Common myeloid progenitor, CD34-positive (primary cell): ENCODE measurements at regions not wholly inside any gene's neighbourhood (a gene's known extent, or its start where the extent isn't known, plus 50 kb on each side); places are given as distances from the start of the nearest gene placed in this dataset.

Experiments used
- CTCF ChIA-PET: fragments of 350-600 bp; sonication (Branson Sonifier 250); formaldehyde crosslinking; loops from one replicate; lab custom pipeline; 2021; ENCODE audit warnings: antibody characterized with exemption; lab: Charles Lee
- POLR2A ChIA-PET: fragments of 350-600 bp; sonication (Branson Sonifier 250); formaldehyde crosslinking; loops from one replicate; lab custom pipeline; 2021; ENCODE audit warnings: antibody characterized with exemption; lab: Charles Lee
- DNase-seq, 3 donors: peaks; one replicate each; pipeline versions ENCODE4 v3.0.0 to v3.0.0-alpha.2; 2013
- H3K27ac ChIP-seq, 2 experiments: 1 replicate in 1 of 2; 2 replicates in 1 of 2; pipeline ENCODE4 v1.7.0; 2013; ENCODE audit warnings: inconsistent platforms in 2 of 2, low read length in 2 of 2, mild to moderate bottlenecking in 2 of 2, low read depth in 1 of 2, moderate library complexity in 1 of 2; ENCODE audit not compliant: severe bottlenecking in 2 of 2, insufficient read depth in 1 of 2, poor library complexity in 1 of 2
- H3K27me3 ChIP-seq, 5 experiments: replicated peaks in 2 of 5; 1 replicate in 3 of 5; 2 replicates in 2 of 5; pipeline versions ENCODE4 v1.6.1 to v1.7.0; 2013; ENCODE audit warnings: low read length in 4 of 5, mild to moderate bottlenecking in 2 of 5, moderate library complexity in 2 of 5, inconsistent platforms in 1 of 5; ENCODE audit not compliant: insufficient read depth in 5 of 5, control insufficient read depth in 4 of 5
- H3K36me3 ChIP-seq, 4 experiments: 1 replicate in 2 of 4; 2 replicates in 2 of 4; pipeline versions ENCODE4 v1.6.1 to v1.7.0; 2013; ENCODE audit warnings: low read length in 3 of 4, control low read depth in 1 of 4, mild to moderate bottlenecking in 1 of 4; ENCODE audit not compliant: control insufficient read depth in 4 of 4, insufficient read depth in 4 of 4
- H3K4me1 ChIP-seq, 4 experiments: 1 replicate in 3 of 4; 2 replicates in 1 of 4; pipeline versions ENCODE4 v1.6.1 to v1.7.1; 2013; ENCODE audit warnings: low read length in 3 of 4, mild to moderate bottlenecking in 3 of 4, control low read depth in 1 of 4, inconsistent platforms in 1 of 4, moderate library complexity in 1 of 4; ENCODE audit not compliant: control insufficient read depth in 4 of 4, insufficient read depth in 4 of 4; ENCODE audit errors: control extremely low read depth in 1 of 4
- H3K4me3 ChIP-seq, 7 experiments: 1 replicate in 4 of 7; 2 replicates in 3 of 7; pipeline versions ENCODE4 v1.5.1 to v1.7.0; 2013; ENCODE audit warnings: mild to moderate bottlenecking in 7 of 7, low read length in 6 of 7, moderate library complexity in 6 of 7, inconsistent platforms in 2 of 7, low read depth in 2 of 7, control low read depth in 1 of 7; ENCODE audit not compliant: insufficient read depth in 4 of 7, control insufficient read depth in 1 of 7; ENCODE audit errors: extremely low read depth in 1 of 7
- H3K9me3 ChIP-seq, 5 experiments: 1 replicate in 4 of 5; 2 replicates in 1 of 5; pipeline versions ENCODE4 v1.6.1 to v1.7.1; 2013; ENCODE audit warnings: low read length in 4 of 5, mild to moderate bottlenecking in 2 of 5, inconsistent platforms in 1 of 5, low read depth in 1 of 5, moderate library complexity in 1 of 5; ENCODE audit not compliant: control insufficient read depth in 4 of 5, insufficient read depth in 2 of 5; ENCODE audit errors: control extremely low read depth in 1 of 5
- WGBS: methylation state at CpG from one replicate; pipeline ENCODE4 v1.1.5; 2013; ENCODE audit not compliant: insufficient coverage; 5-methylcytosine and 5-hydroxymethylcytosine counted together

DNA sequence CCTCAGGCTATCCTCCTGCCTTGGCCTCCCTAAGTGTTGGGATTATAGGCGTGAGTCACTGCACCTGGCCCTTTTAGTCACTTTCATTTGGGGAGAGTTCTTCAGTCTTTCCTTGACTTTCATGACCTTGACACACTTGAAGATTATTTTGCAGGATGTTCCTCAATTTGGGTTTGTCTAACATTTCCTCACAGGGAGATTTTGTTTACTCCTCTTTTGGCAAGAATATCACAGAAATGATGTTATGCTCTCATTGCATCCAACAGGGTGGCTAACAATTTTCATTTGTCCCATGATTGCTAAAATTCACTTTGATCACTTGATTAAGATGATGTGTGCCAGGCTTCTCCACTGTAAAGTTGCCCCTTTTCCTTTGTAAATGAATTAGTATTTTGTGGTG, 164.0 kb downstream of the ADSS2 start:
- CTCF ChIA-PET, result interaction anchor here (1.8 to 3.6 kb wide), 2 partner anchors 11 to 14 kb away, joined by 5 to 18 read pairs; no protein-coding TSS in a partner anchor
- POLR2A ChIA-PET, result no interaction called here

DNA sequence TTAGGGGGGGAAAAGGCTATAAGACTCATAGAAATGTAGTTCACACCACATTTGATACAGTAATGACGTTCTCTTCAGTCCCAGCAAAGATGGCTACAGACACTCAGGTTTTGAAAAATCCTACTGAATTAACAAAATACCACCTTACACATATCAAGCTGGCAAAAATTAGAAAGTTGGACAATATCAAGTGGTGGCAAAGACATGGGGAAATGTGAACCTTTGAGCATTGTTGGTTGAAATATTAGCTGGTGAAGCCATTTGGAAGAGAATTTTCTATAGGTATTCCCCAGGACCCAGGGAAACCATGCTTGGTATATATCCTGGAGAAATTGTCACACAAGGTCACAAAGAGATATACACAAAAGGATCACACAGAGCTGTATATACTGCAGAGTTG, 163.0 kb downstream of the ADSS2 start:
- no peak overlapping the region for H3K27ac ChIP-seq
- H3K4me1 ChIP-seq, result peaks cover 11 to 17% (median 16%) of the 10 kb centered on the region in 4 experiments
- no peaks in the 10 kb centered on the region for H3K36me3 ChIP-seq
- DNase-seq, result no peak
- no peak overlapping the region for H3K4me3 ChIP-seq
- no peaks in the 10 kb centered on the region for H3K27me3 ChIP-seq
- ChIA-PET POLR2A (no interaction called here), CTCF (interaction anchor here (1.3 to 3.0 kb wide), 4 partner anchors 9 to 248 kb away, joined by 3 to 13 read pairs (median 4); no protein-coding TSS in a partner anchor)
- no CpG with 5 or more reads among the region's 1 CpG for WGBS
- H3K9me3 ChIP-seq, result peaks cover 0 to 9% (median 2%) of the 10 kb centered on the region in 5 experiments

More for the DNA sequence above, 164.0 kb downstream of the ADSS2 start:
- Histone ChIP-seq H3K9me3 (peaks cover 0 to 9% (median 2%) of the 10 kb centered on the region in 5 experiments), H3K27me3 (no peaks in the 10 kb centered on the region), H3K4me3 (no peak overlapping the region), H3K4me1 (peaks cover 11 to 17% (median 16%) of the 10 kb centered on the region in 4 experiments), H3K27ac (no peak overlapping the region), H3K36me3 (no peaks in the 10 kb centered on the region)
- WGBS, result 100% methylated on average over 1 of the region's 1 CpG
- no peak for DNase-seq

DNA sequence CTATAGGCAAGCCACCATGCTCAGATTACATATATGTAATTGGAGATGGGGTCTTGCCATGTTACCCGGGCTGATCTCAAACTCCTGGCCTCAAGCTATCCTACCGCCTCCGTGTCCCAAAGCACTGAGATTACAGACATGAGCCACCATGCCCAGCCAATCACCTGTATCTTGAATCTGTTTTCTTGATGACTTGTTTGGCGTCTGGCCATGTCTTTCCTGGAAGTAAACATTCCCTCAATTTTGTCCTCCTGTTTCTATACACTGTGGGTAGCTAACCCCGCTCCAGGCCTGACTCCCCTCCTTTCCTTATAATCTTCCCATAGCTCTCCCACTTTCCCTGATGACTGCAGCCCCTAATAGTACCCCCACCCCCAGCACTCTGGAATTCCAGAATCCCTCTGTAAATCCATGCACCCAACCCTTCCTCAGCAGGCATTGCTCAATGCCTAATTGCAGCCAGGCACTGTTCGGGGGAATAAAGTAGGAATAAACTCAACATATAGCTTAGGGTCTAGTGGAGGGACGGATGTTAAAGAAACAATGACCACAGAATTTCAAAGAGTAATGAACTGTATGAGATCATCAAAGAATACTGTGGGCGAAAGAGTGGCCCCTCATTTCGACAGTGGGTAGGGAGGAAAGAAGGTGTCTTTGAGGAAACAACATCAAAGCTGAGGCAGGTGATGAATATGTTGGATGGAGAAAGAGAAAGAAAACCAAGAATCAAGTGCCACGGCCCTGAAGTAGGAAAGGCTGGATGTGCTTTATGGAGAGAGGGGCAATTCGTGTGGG, 161.5 kb downstream of the ADSS2 start:
- Histone ChIP-seq H3K27me3 (no peaks in the 10 kb centered on the region), H3K4me3 (no peak overlapping the region), H3K36me3 (no peaks in the 10 kb centered on the region), H3K9me3 (peaks cover 0 to 9% (median 2%) of the 10 kb centered on the region in 5 experiments), H3K27ac (no peak overlapping the region), H3K4me1 (peaks cover 11 to 17% (median 16%) of the 10 kb centered on the region in 4 experiments)
- POLR2A ChIA-PET, result no interaction called here
- CTCF ChIA-PET, result interaction anchor here (1.3 to 3.0 kb wide), 3 partner anchors 7 to 17 kb away, joined by 3 to 13 read pairs (median 4); no protein-coding TSS in a partner anchor
- 96% methylated on average over 9 of the region's 11 CpGs for WGBS
- no peak for DNase-seq

DNA sequence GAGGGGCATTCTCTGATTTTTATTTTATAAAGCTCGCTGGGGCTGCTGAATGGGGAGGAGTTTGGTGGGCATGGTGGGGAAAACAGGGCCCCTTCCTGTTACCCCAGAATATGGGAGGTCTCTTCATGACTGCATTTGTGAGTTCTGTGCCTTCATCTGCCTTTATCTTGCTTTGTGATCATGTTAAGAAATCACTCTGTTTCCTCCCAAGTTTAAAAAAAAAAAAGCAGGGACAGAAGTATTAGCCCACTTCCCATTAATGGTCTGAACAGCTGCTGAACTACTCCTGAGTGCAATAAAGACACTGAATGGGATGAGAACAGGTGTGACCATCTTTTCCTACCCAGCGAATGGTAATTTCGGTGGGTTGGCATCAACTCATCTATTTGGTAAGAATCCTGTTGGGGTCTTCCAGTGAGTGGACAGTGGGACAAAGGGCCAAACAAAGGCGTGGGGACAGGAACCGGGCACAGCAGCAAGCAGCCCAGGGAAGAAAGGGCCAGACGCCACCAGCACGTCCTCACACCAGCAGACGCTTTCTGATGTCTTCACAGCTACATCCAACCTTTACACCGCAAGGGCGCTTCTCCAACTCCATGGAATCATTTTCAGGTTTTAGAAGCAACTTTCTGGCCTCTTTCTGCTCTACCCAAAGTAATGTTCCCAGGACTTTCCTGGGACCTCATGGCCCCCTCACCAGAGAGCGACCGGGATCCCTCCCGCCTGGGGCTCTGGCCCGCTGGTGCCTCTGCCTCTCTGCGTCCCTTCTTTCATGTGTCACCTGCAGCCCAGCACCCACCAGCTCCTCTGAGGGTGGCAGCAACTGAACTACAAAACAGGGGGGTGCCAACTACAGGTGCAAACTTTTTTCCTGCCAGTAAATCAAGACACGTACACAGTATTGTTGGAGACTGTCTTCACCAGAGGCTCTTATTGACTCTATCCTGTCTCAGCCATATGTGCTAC, 160.2 kb downstream of the ADSS2 start:
- peaks cover 11 to 19% (median 17%) of the 10 kb centered on the region in 4 experiments for H3K4me1 ChIP-seq
- ChIA-PET CTCF (interaction anchor here (1.0 to 3.0 kb wide), 2 partner anchors 8 to 19 kb away, joined by 3 to 13 read pairs; no protein-coding TSS in a partner anchor), POLR2A (interaction anchor here (0.7 kb wide), 1 partner anchor 124 kb away, joined by 8 read pairs; no protein-coding TSS in a partner anchor)
- no peaks in the 10 kb centered on the region for H3K27me3 ChIP-seq
- H3K4me3 ChIP-seq, result peak overlapping the region in 2 of 7 experiments; percentile 25 to 42
- H3K36me3 ChIP-seq, result no peaks in the 10 kb centered on the region
- peaks cover 0 to 9% (median 2%) of the 10 kb centered on the region in 5 experiments for H3K9me3 ChIP-seq
- no peak overlapping the region for H3K27ac ChIP-seq
- DNase-seq, result peak; percentile 17 to 74 (median 68)
- 89% methylated on average over 10 of the region's 16 CpGs for WGBS

DNA sequence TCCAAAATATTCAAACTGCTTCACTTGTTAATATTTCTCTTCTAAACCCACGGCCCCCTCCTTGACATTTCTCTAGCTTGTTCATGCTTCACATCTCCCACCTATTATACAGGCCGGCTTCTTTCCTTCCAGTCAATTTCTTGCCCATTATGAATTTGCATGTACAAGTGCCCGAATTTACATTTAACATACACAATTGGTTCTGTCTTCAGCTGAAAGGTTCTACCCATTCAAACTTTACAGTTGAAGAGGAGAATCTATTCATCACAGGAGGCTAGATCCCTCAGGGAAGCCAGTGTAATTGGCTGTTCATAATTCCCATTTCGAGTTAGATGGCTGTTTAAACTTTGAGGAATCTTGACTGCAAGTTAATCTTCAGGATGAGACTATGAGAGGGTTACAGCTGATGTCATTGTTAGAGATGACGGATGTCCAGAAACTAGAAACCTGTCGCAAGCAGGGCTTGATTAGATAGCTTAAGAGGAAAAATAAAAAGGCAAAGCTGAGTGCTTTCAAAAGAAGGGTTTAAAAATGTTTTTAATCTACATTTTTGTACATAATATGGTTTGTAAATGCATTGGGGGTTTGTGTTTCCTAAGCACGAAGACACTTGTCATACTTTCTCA, 157.0 kb downstream of the ADSS2 start:
- Histone ChIP-seq H3K36me3 (no peaks in the 10 kb centered on the region), H3K27me3 (no peaks in the 10 kb centered on the region), H3K27ac (no peak overlapping the region), H3K4me3 (no peak overlapping the region), H3K9me3 (no peaks in the 10 kb centered on the region), H3K4me1 (peaks cover 11 to 29% (median 25%) of the 10 kb centered on the region in 4 experiments)
- WGBS, result 100% methylated on average over 4 of the region's 7 CpGs
- POLR2A ChIA-PET, result no interaction called here
- DNase-seq, result no peak
- CTCF ChIA-PET, result no interaction called here

DNA sequence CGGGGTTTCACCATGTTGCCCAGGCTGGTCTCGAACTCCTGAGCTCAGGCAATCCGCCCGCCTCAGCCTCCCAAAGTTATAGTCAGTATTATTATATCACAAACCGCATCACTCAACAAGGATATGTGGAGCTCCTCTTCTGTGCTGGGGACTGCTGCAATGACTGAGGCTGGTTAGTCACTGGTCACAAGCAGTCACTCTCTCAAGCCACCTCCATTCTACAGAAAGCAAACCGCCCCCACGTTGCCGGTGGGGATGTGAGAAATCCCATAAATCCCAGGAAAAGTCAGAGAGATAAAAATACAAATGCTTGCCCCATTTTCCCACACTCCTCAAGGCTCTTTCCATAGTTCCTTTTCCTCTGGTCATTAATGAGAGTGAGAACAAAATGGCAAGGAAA, 155.7 kb downstream of the ADSS2 start:
- peaks cover 11 to 24% (median 20%) of the 10 kb centered on the region in 4 experiments for H3K4me1 ChIP-seq
- H3K36me3 ChIP-seq, result no peaks in the 10 kb centered on the region
- no peaks in the 10 kb centered on the region for H3K9me3 ChIP-seq
- CTCF ChIA-PET, result interaction anchor here (0.6 kb wide), 1 partner anchor 271 kb away, joined by 3 read pairs; no protein-coding TSS in a partner anchor
- POLR2A ChIA-PET, result no interaction called here
- no peak overlapping the region for H3K27ac ChIP-seq
- no peaks in the 10 kb centered on the region for H3K27me3 ChIP-seq
- WGBS, result 100% methylated on average over 2 of the region's 8 CpGs
- no peak for DNase-seq
- no peak overlapping the region for H3K4me3 ChIP-seq
